Smooth muscle cell (in vitro differentiated cells): ENCODE measurements at regions not wholly inside any gene's neighbourhood (a gene's known extent, or its start where the extent isn't known, plus 50 kb on each side); places are given as distances from the start of the nearest gene placed in this dataset.

ENCODE experiments used
- DNase-seq: peaks from one replicate; lab custom pipeline; 2025; ENCODE audit not compliant: unreplicated experiment; lab: John Stamatoyannopoulos, UW
- H2AFZ ChIP-seq: fragments of 200-600 bp; sonication (generic); 2 replicates; pipeline ENCODE4 v1.6.0; 2016; ENCODE audit warnings: antibody characterized with exemption, low read depth, mild to moderate bottlenecking
- H3F3A ChIP-seq: fragments of 200-600 bp; sonication (generic); 2 replicates; pipeline ENCODE4 v1.6.0; 2017; ENCODE audit warnings: antibody characterized with exemption, low read depth
- H3K27ac ChIP-seq: fragments of 200-600 bp; sonication (generic); 2 replicates; pipeline ENCODE4 v1.5.1; 2016; ENCODE audit warnings: low read depth, mild to moderate bottlenecking
- H3K27me3 ChIP-seq: fragments of 200-600 bp; sonication (generic); 2 replicates; pipeline ENCODE4 v1.6.1; 2016; ENCODE audit warnings: low read depth, mild to moderate bottlenecking
- H3K36me3 ChIP-seq: fragments of 200-600 bp; sonication (generic); 2 replicates; pipeline ENCODE4 v1.5.1; 2016; ENCODE audit warnings: low read depth
- H3K4me1 ChIP-seq: fragments of 200-600 bp; sonication (generic); 2 replicates; pipeline ENCODE4 v1.5.1; 2016; ENCODE audit warnings: low read depth
- H3K4me2 ChIP-seq: fragments of 200-600 bp; sonication (generic); 2 replicates; pipeline ENCODE4 v1.6.0; 2016; ENCODE audit warnings: mild to moderate bottlenecking
- H3K4me3 ChIP-seq: fragments of 200-600 bp; sonication (generic); 2 replicates; pipeline ENCODE4 v1.5.1; 2016; ENCODE audit warnings: mild to moderate bottlenecking
- H3K79me2 ChIP-seq: fragments of 200-600 bp; sonication (generic); 2 replicates; pipeline ENCODE4 v1.6.0; 2016; ENCODE audit warnings: low read depth, mild to moderate bottlenecking
- H3K9ac ChIP-seq: fragments of 200-600 bp; sonication (generic); 2 replicates; pipeline ENCODE4 v1.6.0; 2016; ENCODE audit warnings: low read depth
- H3K9me3 ChIP-seq: fragments of 200-600 bp; sonication (generic); replicated peaks from 2 replicates; pipeline ENCODE4 v1.5.1; 2016; ENCODE audit warnings: low read depth
- H4K20me1 ChIP-seq: fragments of 200-600 bp; sonication (generic); 2 replicates; pipeline ENCODE4 v1.6.0; 2016; ENCODE audit warnings: low read depth
- CTCF ChIP-seq: fragments of 200-600 bp; sonication (generic); IDR thresholded peaks from 2 replicates; pipeline ENCODE4 v1.5.1; 2017; ENCODE audit warnings: borderline replicate concordance, mild to moderate bottlenecking, antibody characterized with exemption; ENCODE audit not compliant: insufficient read depth, poor library complexity, severe bottlenecking
- WGBS: methylation state at CpG from one replicate; pipeline ENCODE4 v1.1.7; 2016; ENCODE audit warnings: low lambda C conversion rate; 5-methylcytosine and 5-hydroxymethylcytosine counted together

GRCh38 chr6:168746013-168746412 lies 305.0 kb downstream of the SMOC2 start:
- no peak for DNase-seq
- no peaks in the 10 kb centered on the region for H3F3A ChIP-seq
- H3K27ac ChIP-seq: no peak overlapping the region
- H3K36me3 ChIP-seq: no peaks in the 10 kb centered on the region
- H3K9me3 ChIP-seq: no peaks in the 10 kb centered on the region
- no peaks in the 10 kb centered on the region for H3K4me1 ChIP-seq
- WGBS: 83% methylated on average over 3 of the region's 3 CpGs
- no peak overlapping the region for H3K4me2 ChIP-seq
- H3K27me3 ChIP-seq: no peaks in the 10 kb centered on the region
- TF ChIP-seq CTCF: no peak
- no peaks in the 10 kb centered on the region for H3K79me2 ChIP-seq
- H4K20me1 ChIP-seq: no peaks in the 10 kb centered on the region
- no peak overlapping the region for H2AFZ ChIP-seq
- H3K9ac ChIP-seq: no peak overlapping the region
- no peak overlapping the region for H3K4me3 ChIP-seq

DNA sequence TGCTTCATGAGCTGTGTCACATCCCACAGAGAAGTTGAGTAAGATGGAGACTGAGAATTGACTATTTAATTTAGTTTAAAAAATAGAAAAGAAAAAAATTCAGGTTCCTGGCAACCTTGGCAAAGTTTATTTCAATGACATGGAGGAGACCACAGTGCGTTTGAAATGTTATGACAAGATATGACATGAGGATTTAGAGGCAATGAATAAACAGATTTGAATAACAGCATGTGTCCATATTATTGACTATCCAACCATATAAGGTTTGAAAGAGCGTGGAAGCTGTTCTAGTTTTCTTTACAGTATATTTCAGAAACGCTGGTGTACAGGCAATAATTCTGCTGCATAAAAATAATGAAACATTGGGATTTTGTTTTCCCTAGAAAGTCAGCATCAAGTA lies 303.9 kb downstream of the SMOC2 start:
- H3K9me3 ChIP-seq: no peaks in the 10 kb centered on the region
- H3K79me2 ChIP-seq: no peaks in the 10 kb centered on the region
- DNase-seq: no peak
- no peak overlapping the region for H3K27ac ChIP-seq
- no peak overlapping the region for H2AFZ ChIP-seq
- no peak overlapping the region for H3K4me3 ChIP-seq
- TF ChIP-seq CTCF: no peak
- no peak overlapping the region for H3K9ac ChIP-seq
- no peak overlapping the region for H3K4me2 ChIP-seq
- no peaks in the 10 kb centered on the region for H3F3A ChIP-seq
- H3K27me3 ChIP-seq: no peaks in the 10 kb centered on the region
- H3K36me3 ChIP-seq: no peaks in the 10 kb centered on the region
- H3K4me1 ChIP-seq: no peaks in the 10 kb centered on the region
- 88% methylated on average over 3 of the region's 3 CpGs for WGBS
- no peaks in the 10 kb centered on the region for H4K20me1 ChIP-seq

- Histone ChIP-seq H4K20me1 (no peaks in the 10 kb centered on the region), H3K36me3 (no peaks in the 10 kb centered on the region), H3F3A (no peaks in the 10 kb centered on the region), H3K9ac (no peak overlapping the region), H3K9me3 (peaks cover 3% of the 10 kb centered on the region), H3K79me2 (no peaks in the 10 kb centered on the region), H3K4me2 (no peak overlapping the region), H3K27me3 (no peaks in the 10 kb centered on the region), H2AFZ (no peak overlapping the region), H3K4me1 (no peaks in the 10 kb centered on the region), H3K27ac (no peak overlapping the region), H3K4me3 (no peak overlapping the region)
- TF ChIP-seq CTCF: no peak
- no peak for DNase-seq
- 92% methylated on average over 23 of the region's 23 CpGs for WGBS
Observed at GRCh38 chr6:168741942-168742782, 301.2 kb downstream of the SMOC2 start.

DNA sequence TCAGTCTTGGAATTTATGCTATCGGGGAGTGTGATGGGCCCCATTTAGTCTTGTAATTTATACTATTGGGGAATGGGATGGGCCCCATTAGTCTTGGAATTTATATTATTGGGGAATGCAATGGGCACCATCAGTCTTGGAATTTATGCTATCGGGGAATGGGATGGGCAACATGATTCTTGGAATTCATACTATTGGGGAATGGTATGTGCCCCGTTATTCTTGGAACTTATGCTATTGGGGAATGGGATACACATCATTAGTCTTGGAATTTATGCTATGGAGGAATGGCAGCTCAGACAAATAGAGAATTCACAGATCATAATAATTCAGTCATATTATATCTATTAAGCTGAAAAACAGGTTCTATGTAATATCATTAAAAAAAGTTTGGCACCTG lies 300.3 kb downstream of the SMOC2 start:
- Histone ChIP-seq H3K9me3 (peaks cover 3% of the 10 kb centered on the region), H3K4me1 (no peaks in the 10 kb centered on the region), H3K4me2 (no peak overlapping the region), H4K20me1 (no peaks in the 10 kb centered on the region), H3K4me3 (no peak overlapping the region), H3K79me2 (no peaks in the 10 kb centered on the region), H3K9ac (no peak overlapping the region), H3K36me3 (no peaks in the 10 kb centered on the region), H3F3A (no peaks in the 10 kb centered on the region), H2AFZ (no peak overlapping the region), H3K27ac (no peak overlapping the region), H3K27me3 (no peaks in the 10 kb centered on the region)
- no peak for DNase-seq
- WGBS: 95% methylated on average over 3 of the region's 3 CpGs
- TF ChIP-seq CTCF: no peak
